ENCODE measurements at regions not wholly inside any gene's neighbourhood (a gene's known extent, or its start where the extent isn't known, plus 50 kb on each side); places are given as distances from the start of the nearest gene placed in this dataset.

DNA sequence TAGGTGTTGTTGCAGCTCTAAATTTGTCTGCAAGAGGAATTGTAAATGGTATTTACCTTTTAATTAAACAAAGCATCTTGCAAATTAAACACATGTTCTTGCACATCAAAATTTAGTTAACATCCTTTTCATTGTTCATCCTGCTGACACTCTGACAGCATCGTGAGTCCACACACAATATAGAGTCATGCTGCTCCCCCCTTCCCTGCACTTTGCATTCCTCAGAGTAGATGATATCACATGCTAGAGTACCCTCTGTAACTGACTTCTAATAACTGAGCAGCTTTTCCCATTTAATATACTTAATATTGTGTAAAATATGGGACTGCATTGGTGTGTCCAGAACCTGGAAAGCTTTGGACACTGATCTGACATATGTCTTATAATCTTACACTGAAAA, 138.8 kb upstream of the DPYD start:
- TF ChIP-seq, protein P1, sequence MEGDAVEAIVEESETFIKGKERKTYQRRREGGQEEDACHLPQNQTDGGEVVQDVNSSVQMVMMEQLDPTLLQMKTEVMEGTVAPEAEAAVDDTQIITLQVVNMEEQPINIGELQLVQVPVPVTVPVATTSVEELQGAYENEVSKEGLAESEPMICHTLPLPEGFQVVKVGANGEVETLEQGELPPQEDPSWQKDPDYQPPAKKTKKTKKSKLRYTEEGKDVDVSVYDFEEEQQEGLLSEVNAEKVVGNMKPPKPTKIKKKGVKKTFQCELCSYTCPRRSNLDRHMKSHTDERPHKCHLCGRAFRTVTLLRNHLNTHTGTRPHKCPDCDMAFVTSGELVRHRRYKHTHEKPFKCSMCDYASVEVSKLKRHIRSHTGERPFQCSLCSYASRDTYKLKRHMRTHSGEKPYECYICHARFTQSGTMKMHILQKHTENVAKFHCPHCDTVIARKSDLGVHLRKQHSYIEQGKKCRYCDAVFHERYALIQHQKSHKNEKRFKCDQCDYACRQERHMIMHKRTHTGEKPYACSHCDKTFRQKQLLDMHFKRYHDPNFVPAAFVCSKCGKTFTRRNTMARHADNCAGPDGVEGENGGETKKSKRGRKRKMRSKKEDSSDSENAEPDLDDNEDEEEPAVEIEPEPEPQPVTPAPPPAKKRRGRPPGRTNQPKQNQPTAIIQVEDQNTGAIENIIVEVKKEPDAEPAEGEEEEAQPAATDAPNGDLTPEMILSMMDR (IDR thresholded peaks at IDR 0.05), result no peak
- ChIA-PET CTCF (interaction anchor here (0.7 to 1.8 kb wide), 3 partner anchors 9 to 14 kb away, joined by 3 to 5 read pairs (median 5); no protein-coding TSS in a partner anchor), POLR2A (no interaction called here)
- Mint-ChIP-seq H3K27me3 (peaks cover 25% of the 10 kb centered on the region), H3K36me3 (ENCODE audit: low read depth) (no peaks in the 10 kb centered on the region), H3K27ac (no peak overlapping the region), H3K4me3 (no peak overlapping the region), H3K9me3 (no peaks in the 10 kb centered on the region), H3K4me1 (ENCODE audit: low read depth) (peaks cover under 1% of the 10 kb centered on the region)
- intact Hi-C loops (cut with micrococcal nuclease), result no loop called here
- ATAC-seq (no peak), DNase-seq (no peak)

DNA sequence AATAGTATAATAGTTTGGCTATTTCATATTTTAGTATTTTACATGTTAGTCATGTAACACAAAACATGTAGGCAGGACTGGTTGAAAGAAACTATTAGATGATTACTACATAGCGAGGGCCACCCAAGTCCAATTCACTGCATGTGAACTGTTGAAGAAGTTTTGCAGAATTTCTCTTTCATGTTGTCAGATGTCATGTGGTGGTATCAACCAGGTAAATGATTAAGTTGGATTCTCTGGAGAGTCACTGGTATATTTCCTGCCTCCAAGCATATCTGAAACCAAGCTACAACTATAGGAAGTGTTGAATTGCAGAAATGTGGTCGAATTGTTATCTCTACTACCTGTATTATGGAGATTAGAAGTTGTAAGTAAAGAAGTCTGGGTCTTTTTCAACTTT, 137.8 kb upstream of the DPYD start:
- POLR2A ChIA-PET, result no interaction called here
- no peaks in the 10 kb centered on the region for H3K9me3 Mint-ChIP-seq
- CTCF ChIA-PET, result no interaction called here
- H3K27me3 Mint-ChIP-seq, result peaks cover 28% of the 10 kb centered on the region
- intact Hi-C loops (cut with micrococcal nuclease), result no loop called here
- no peak for DNase-seq
- peaks cover 2% of the 10 kb centered on the region for H3K4me1 Mint-ChIP-seq (ENCODE audit: low read depth)
- H3K4me3 Mint-ChIP-seq, result no peak overlapping the region
- no peak overlapping the region for H3K27ac Mint-ChIP-seq
- TF ChIP-seq, protein P1 (IDR thresholded peaks at IDR 0.05), result no peak
- ATAC-seq, result no peak
- no peaks in the 10 kb centered on the region for H3K36me3 Mint-ChIP-seq (ENCODE audit: low read depth)

DNA sequence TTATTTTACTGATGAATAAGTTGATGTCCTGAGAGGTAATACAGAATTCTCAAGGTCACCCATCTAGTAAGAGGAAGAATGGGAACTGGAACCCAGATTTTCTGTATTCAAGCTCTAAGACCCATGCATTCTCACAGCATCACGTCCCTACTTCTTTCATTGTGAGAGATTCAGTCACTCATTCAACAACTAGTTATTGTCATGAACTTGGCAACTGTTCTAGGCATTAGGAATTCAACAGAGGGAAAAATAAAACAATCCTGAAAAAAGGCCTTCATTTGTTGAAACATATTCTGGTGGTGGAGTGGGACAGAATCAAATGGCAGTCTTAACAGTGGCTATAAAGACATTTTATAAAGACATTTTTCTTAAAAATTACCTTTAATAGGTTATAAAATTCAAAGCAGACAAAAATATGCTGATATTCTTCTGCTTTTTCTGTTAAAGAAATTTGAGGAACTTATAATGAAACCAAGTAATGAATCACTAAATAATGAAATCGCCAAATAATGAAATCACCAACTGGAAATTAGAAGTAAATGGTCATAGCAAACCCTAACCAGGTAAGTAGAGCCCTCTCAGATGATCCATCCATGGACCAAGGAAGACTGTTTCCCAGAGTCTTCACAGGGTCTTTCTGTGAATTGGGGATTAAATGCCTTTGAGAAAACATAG, 136.5 kb upstream of the DPYD start:
- no peak overlapping the region for H3K4me3 Mint-ChIP-seq
- no peak for DNase-seq
- no peak for ATAC-seq
- no peaks in the 10 kb centered on the region for H3K9me3 Mint-ChIP-seq
- POLR2A ChIA-PET, result no interaction called here
- peaks cover 39% of the 10 kb centered on the region for H3K27me3 Mint-ChIP-seq
- H3K4me1 Mint-ChIP-seq (ENCODE audit: low read depth), result peaks cover 12% of the 10 kb centered on the region
- no peak overlapping the region for H3K27ac Mint-ChIP-seq
- intact Hi-C loops (cut with micrococcal nuclease), result no loop called here
- CTCF ChIA-PET, result no interaction called here
- H3K36me3 Mint-ChIP-seq (ENCODE audit: low read depth), result no peaks in the 10 kb centered on the region
- TF ChIP-seq, protein P1 (IDR thresholded peaks at IDR 0.05), result no peak

DNA sequence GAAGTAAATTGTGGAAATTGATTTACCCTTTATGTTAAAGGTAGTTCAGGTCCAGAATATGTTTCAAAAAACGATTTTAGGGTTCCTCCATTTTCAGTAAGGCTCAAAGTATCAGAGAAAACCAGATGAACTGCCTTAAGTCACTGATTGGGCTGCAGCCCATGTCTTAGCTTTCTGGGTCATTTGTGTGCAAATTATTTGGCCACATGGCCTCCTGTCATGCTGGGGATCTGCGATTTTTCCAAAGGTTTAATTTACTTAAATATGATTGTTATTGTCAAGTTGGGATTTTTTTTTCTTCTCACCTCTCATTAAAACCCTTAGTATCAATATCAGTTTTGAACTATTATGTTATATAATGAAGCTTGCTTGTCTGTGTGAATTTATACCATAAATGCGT, 135.9 kb upstream of the DPYD start:
- ChIA-PET CTCF (no interaction called here), POLR2A (no interaction called here)
- no peak for ATAC-seq
- Mint-ChIP-seq H3K27ac (no peak overlapping the region), H3K27me3 (peaks cover 37% of the 10 kb centered on the region), H3K4me1 (ENCODE audit: low read depth) (peaks cover 12% of the 10 kb centered on the region), H3K4me3 (no peak overlapping the region), H3K36me3 (ENCODE audit: low read depth) (no peaks in the 10 kb centered on the region), H3K9me3 (no peaks in the 10 kb centered on the region)
- intact Hi-C loops (cut with micrococcal nuclease), result no loop called here
- TF ChIP-seq, protein P1 (IDR thresholded peaks at IDR 0.05), result no peak
- DNase-seq, result no peak

DNA sequence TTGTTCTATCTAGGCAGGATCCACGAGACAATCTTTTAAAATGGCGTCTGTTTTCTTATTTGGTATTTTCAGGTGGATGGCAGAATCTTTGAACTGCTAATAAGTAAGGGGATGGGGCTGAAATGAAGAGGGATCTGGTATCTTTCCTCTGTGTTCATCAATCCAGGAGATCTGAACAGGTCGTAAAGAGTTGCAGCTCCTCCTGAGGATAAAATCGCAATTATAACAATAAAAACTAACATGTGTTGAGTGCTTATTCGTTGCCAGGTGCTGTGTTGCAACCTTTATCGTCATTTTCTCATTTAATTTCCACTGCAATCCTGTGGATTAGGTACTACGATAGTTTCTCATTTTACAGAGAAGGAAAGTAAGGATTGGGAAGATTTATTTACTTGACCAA, 134.6 kb upstream of the DPYD start:
- ChIA-PET CTCF (interaction anchor here (1.0 kb wide), 2 partner anchors 413 to 814 kb away, joined by 3 to 4 read pairs; no protein-coding TSS in a partner anchor), POLR2A (no interaction called here)
- TF ChIP-seq, protein P1 (IDR thresholded peaks at IDR 0.05), result no peak
- DNase-seq (no peak), ATAC-seq (no peak)
- intact Hi-C loops (cut with micrococcal nuclease), result no loop called here
- H3K4me3 Mint-ChIP-seq, result no peak overlapping the region
- H3K27me3 Mint-ChIP-seq, result peaks cover 47% of the 10 kb centered on the region
- no peaks in the 10 kb centered on the region for H3K9me3 Mint-ChIP-seq
- H3K4me1 Mint-ChIP-seq (ENCODE audit: low read depth), result peaks cover 12% of the 10 kb centered on the region
- no peaks in the 10 kb centered on the region for H3K36me3 Mint-ChIP-seq (ENCODE audit: low read depth)
- H3K27ac Mint-ChIP-seq, result no peak overlapping the region

All from activated CD8-positive, alpha-beta T cell treated with anti-CD3 and anti-CD28 coated beads for 36 hours (primary cell).